ENCODE measurements at regions not wholly inside any gene's neighbourhood (a gene's known extent, or its start where the extent isn't known, plus 50 kb on each side); places are given as distances from the start of the nearest gene placed in this dataset.

DNA sequence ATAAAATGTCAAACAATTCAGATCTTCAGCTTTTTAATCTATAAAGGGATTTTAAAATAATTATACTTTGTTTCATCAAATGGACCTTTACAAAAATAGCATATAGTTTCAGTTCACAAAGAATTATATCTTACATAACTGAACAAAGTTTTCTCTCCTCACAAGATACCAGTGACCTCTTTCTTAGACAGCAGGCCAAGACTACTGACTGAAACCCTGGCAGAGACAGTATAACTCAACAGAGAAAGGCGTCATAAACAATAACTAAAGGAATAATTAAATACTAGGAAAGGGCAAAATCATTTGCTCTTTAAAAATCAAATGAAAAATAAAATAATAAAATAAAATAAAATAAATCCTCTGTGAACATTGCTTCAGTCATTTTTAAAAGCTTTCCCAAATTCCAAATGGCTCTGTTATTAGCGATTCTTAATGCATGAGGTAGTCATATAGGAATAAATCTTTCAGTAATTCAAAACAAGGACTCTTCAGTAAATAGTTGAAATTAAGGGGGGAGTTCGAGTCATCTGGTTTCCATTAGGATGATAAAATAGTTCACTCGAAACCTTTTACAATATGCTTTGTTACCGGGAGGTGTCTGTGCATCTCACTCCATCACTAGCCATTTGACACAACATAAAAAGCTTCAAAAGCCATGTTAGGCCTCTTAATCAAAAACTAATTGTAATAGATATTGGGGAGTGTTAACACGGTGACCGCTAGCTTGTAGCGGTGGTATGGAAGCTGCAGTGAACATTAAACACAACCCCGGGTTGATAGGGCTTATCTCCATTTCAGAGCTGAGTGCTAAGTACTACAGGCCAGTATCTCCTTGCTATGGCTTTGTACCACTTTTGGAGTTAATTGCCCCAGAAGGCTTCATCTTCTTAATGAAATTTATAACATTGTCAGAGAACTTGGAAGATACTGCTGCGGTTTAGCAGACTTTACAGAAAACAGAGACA lies 142.9 kb upstream of the NR2F2 start:
- TF ChIP-seq EZH2phosphoT487 (IDR thresholded peaks at IDR 0.05; ENCODE audit: borderline replicate concordance, low read depth) (no peak), RAD21 (IDR thresholded peaks at IDR 0.05; ENCODE audit: low read length) (no peak), EP300 (IDR thresholded peaks at IDR 0.05; ENCODE audit: borderline replicate concordance in 1 of 2, low read depth in 1 of 2, low read length in 1 of 2) (no peak), RXRA (IDR thresholded peaks at IDR 0.05; ENCODE audit: borderline replicate concordance, low read depth) (no peak), JUND (IDR thresholded peaks at IDR 0.05) (no peak), ELF1 (IDR thresholded peaks at IDR 0.05) (no peak), YY1 (IDR thresholded peaks at IDR 0.05; ENCODE audit: low read depth) (no peak), SMC3 (IDR thresholded peaks at IDR 0.05; ENCODE audit: low read depth, low read length) (no peak)
- TF ChIP-seq, protein P1, sequence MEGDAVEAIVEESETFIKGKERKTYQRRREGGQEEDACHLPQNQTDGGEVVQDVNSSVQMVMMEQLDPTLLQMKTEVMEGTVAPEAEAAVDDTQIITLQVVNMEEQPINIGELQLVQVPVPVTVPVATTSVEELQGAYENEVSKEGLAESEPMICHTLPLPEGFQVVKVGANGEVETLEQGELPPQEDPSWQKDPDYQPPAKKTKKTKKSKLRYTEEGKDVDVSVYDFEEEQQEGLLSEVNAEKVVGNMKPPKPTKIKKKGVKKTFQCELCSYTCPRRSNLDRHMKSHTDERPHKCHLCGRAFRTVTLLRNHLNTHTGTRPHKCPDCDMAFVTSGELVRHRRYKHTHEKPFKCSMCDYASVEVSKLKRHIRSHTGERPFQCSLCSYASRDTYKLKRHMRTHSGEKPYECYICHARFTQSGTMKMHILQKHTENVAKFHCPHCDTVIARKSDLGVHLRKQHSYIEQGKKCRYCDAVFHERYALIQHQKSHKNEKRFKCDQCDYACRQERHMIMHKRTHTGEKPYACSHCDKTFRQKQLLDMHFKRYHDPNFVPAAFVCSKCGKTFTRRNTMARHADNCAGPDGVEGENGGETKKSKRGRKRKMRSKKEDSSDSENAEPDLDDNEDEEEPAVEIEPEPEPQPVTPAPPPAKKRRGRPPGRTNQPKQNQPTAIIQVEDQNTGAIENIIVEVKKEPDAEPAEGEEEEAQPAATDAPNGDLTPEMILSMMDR (IDR thresholded peaks at IDR 0.05), result no peak
- TF ChIP-seq, protein P2, sequence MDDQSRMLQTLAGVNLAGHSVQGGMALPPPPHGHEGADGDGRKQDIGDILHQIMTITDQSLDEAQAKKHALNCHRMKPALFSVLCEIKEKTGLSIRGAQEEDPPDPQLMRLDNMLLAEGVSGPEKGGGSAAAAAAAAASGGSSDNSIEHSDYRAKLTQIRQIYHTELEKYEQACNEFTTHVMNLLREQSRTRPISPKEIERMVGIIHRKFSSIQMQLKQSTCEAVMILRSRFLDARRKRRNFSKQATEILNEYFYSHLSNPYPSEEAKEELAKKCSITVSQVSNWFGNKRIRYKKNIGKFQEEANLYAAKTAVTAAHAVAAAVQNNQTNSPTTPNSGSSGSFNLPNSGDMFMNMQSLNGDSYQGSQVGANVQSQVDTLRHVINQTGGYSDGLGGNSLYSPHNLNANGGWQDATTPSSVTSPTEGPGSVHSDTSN (IDR thresholded peaks at IDR 0.05), result no peak
